ENCODE measurements at regions not wholly inside any gene's neighbourhood (a gene's known extent, or its start where the extent isn't known, plus 50 kb on each side); places are given as distances from the start of the nearest gene placed in this dataset.

DNA sequence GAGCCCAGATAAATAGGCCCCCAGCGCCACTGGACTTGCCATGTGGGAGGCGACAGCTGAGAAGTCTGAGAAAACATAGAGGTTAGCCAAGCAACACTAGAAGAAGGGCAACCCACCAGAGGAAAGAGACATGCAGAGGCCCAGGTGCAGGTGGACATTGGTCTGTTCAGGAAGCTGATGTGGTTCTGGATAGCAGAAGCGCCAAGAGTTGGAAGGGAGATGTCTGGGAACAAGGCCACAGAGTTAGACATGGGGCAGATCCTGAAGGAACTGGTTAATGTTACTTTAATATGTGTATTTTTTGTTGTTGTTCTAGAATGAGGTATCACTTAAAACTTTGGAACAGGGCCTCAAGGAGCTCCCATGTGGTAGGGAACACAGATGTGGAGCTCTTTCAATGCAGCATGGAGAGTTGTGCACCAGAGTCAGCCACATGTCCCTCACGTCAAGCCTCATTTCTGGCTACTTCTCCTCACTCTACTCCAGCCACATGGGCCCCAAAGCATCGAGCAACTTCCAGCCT, 62.2 kb upstream of the PKDCC start:
- TF ChIP-seq POLR2A (IDR thresholded peaks at IDR 0.05) = no peak
- TF ChIP-seq, protein P1, sequence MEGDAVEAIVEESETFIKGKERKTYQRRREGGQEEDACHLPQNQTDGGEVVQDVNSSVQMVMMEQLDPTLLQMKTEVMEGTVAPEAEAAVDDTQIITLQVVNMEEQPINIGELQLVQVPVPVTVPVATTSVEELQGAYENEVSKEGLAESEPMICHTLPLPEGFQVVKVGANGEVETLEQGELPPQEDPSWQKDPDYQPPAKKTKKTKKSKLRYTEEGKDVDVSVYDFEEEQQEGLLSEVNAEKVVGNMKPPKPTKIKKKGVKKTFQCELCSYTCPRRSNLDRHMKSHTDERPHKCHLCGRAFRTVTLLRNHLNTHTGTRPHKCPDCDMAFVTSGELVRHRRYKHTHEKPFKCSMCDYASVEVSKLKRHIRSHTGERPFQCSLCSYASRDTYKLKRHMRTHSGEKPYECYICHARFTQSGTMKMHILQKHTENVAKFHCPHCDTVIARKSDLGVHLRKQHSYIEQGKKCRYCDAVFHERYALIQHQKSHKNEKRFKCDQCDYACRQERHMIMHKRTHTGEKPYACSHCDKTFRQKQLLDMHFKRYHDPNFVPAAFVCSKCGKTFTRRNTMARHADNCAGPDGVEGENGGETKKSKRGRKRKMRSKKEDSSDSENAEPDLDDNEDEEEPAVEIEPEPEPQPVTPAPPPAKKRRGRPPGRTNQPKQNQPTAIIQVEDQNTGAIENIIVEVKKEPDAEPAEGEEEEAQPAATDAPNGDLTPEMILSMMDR (IDR thresholded peaks at IDR 0.05) = no peak
- no peak for DNase-seq
- Histone ChIP-seq H3K27me3 (peaks cover 0 to 8% (median 3%) of the 10 kb centered on the region in 4 donors), H3K9me3 (no peaks in the 10 kb centered on the region), H3K27ac (no peak overlapping the region), H3K4me3 (no peak overlapping the region), H3K4me1 (no peaks in the 10 kb centered on the region), H3K36me3 (no peaks in the 10 kb centered on the region)
- intact Hi-C loops (cut with DNase I) = no loop called here
- 79 to 82% methylated on average over 5 of the region's 5 CpGs for WGBS, 2 donors

- intact Hi-C loops (cut with DNase I) = no loop called here
- Histone ChIP-seq H3K9me3 (no peaks in the 10 kb centered on the region), H3K27me3 (peaks cover 0 to 8% (median 3%) of the 10 kb centered on the region in 4 donors), H3K4me3 (no peak overlapping the region), H3K27ac (no peak overlapping the region), H3K36me3 (no peaks in the 10 kb centered on the region), H3K4me1 (no peaks in the 10 kb centered on the region)
- WGBS, 2 donors = 72 to 80% methylated on average over 3 of the region's 3 CpGs
- no peak for DNase-seq
- TF ChIP-seq, protein P1 (IDR thresholded peaks at IDR 0.05) = no peak
- TF ChIP-seq POLR2A (IDR thresholded peaks at IDR 0.05) = no peak
Observed at GRCh38 chr2:41989501-41990180, 58.2 kb upstream of the PKDCC start.

DNA sequence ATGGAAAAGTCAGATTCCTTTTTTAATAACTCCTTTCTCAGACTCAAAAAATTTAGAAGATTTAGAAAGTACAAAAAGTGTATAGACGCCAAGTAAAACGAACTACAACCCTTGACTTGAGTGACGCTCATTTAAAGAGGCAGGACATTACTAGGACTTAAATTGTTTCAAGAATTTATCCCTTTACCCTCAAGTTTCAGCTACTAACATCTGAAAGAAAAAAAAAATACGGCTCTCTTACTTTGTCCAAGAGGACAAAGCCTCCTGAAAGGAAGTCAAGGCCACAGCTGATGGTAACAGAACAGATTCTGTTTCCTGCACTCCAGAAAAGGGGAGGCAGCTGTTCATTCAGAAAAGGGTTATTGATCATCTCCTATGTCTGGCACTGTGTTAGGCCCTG, 57.6 kb upstream of the PKDCC start:
- no peak overlapping the region for H3K27ac ChIP-seq
- H3K27me3 ChIP-seq = peaks cover 0 to 8% (median 3%) of the 10 kb centered on the region in 4 donors
- no peak for TF ChIP-seq POLR2A (IDR thresholded peaks at IDR 0.05)
- TF ChIP-seq, protein P1 (IDR thresholded peaks at IDR 0.05) = no peak
- WGBS, 2 donors = 63 to 66% methylated on average over 4 of the region's 4 CpGs
- no peaks in the 10 kb centered on the region for H3K9me3 ChIP-seq
- no peaks in the 10 kb centered on the region for H3K4me1 ChIP-seq
- no peaks in the 10 kb centered on the region for H3K36me3 ChIP-seq
- DNase-seq = no peak
- intact Hi-C loops (cut with DNase I) = no loop called here
- no peak overlapping the region for H3K4me3 ChIP-seq

DNA sequence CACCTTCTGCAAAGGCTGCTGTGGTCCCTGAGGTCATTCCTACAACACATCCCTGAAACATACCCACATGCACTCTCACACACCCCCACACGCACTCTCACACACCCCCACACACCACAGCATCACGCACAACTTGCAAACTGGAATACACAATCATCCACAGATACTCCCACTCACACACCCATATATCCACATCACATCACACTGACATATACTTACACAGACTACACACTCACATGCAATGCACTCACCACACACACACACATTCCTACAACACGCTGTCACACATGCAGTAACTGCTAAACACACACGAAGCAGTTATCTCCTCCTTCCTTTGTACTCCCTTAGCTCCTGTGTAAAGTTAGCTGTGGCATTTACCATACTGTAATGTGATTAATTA, 57.1 kb upstream of the PKDCC start:
- no peaks in the 10 kb centered on the region for H3K4me1 ChIP-seq
- 35 to 63% methylated on average over 4 of the region's 4 CpGs for WGBS, 2 donors
- peaks cover 0 to 8% (median 3%) of the 10 kb centered on the region in 4 donors for H3K27me3 ChIP-seq
- no peaks in the 10 kb centered on the region for H3K9me3 ChIP-seq
- H3K4me3 ChIP-seq = no peak overlapping the region
- TF ChIP-seq, protein P1 (IDR thresholded peaks at IDR 0.05) = no peak
- no peak for TF ChIP-seq POLR2A (IDR thresholded peaks at IDR 0.05)
- H3K36me3 ChIP-seq = no peaks in the 10 kb centered on the region
- no peak for DNase-seq
- H3K27ac ChIP-seq = no peak overlapping the region
- intact Hi-C loops (cut with DNase I) = no loop called here

GRCh38 chr2:41992056-41992642, 55.7 kb upstream of the PKDCC start:
- H3K4me1 ChIP-seq = no peaks in the 10 kb centered on the region
- TF ChIP-seq, protein P1 (IDR thresholded peaks at IDR 0.05) = no peak
- TF ChIP-seq POLR2A (IDR thresholded peaks at IDR 0.05) = no peak
- no peak overlapping the region for H3K27ac ChIP-seq
- WGBS, 2 donors = 86 to 100% methylated on average over 1 of the region's 1 CpG
- intact Hi-C loops (cut with DNase I) = no loop called here
- H3K36me3 ChIP-seq = no peaks in the 10 kb centered on the region
- DNase-seq = no peak
- H3K9me3 ChIP-seq = no peaks in the 10 kb centered on the region
- no peak overlapping the region for H3K4me3 ChIP-seq
- H3K27me3 ChIP-seq = peaks cover 0 to 11% (median under 1%) of the 10 kb centered on the region in 4 donors

Data from esophagus squamous epithelium (tissue), 5 donors.